ENCODE measurements at regions not wholly inside any gene's neighbourhood (a gene's known extent, or its start where the extent isn't known, plus 50 kb on each side); places are given as distances from the start of the nearest gene placed in this dataset.

DNA sequence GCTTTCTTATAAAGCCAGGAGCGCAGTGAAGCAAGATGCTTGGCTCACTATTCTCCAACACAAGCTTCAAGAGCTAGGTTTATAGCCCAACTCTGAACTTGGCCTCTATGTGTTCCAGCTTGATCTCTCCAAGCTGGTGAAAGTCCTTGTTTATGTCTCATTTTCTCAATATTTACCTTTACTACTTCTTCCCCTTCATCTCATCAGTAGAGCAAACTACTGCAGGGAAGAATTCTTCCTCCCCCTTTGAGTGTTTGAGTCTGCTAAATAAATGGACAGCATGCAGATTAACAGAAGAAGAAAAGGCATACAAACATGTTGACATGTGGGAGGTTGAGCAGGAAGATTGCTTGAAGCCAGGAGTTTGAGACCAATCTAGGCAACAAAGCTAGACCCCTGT is 460.7 kb downstream of the ZNF608 start:
- H3K27me3 ChIP-seq: no peaks in the 10 kb centered on the region
- DNase-seq (no peak), ATAC-seq (no peak)
- H3K36me3 ChIP-seq: no peaks in the 10 kb centered on the region
- no peak overlapping the region for H3K27ac ChIP-seq
- no peaks in the 10 kb centered on the region for H3K9me3 ChIP-seq
- in situ Hi-C loops (cut with MboI; ENCODE audit: low sequenced_read_pairs in 4 of 4) (no loop called here), intact Hi-C loops (cut with DNase I; ENCODE audit: low total_unique reads) (no loop called here)
- H3K4me3 ChIP-seq: no peak overlapping the region
- TF ChIP-seq, protein P1, sequence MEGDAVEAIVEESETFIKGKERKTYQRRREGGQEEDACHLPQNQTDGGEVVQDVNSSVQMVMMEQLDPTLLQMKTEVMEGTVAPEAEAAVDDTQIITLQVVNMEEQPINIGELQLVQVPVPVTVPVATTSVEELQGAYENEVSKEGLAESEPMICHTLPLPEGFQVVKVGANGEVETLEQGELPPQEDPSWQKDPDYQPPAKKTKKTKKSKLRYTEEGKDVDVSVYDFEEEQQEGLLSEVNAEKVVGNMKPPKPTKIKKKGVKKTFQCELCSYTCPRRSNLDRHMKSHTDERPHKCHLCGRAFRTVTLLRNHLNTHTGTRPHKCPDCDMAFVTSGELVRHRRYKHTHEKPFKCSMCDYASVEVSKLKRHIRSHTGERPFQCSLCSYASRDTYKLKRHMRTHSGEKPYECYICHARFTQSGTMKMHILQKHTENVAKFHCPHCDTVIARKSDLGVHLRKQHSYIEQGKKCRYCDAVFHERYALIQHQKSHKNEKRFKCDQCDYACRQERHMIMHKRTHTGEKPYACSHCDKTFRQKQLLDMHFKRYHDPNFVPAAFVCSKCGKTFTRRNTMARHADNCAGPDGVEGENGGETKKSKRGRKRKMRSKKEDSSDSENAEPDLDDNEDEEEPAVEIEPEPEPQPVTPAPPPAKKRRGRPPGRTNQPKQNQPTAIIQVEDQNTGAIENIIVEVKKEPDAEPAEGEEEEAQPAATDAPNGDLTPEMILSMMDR (IDR thresholded peaks at IDR 0.05 in 4 of 5, conservative IDR thresholded peaks at IDR 0.05 in 1 of 5): no peak
- TF ChIP-seq POLR2A (IDR thresholded peaks at IDR 0.05): no peak
- H3K4me1 ChIP-seq: peaks cover 0 to 11% of the 10 kb centered on the region in 2 donors

DNA sequence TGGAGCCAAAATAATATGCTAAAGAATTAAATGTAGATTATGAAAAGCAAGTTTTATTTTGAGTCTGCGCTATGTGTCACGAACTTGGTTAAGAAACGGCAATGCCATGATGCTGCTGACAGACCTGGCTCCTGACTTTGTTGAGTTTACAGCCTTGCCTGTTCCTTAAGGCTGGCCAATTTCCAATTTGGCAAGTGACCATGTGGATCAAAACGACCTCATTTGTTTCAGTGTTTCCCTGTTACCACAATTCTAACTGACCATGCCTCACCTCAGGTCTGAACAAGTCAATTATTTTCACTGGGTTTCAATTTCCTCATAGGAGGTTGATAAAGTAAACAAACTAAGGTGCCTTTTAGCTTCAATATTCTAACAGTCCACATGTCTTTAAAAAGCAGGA is 461.4 kb downstream of the ZNF608 start:
- H3K36me3 ChIP-seq: no peaks in the 10 kb centered on the region
- no peaks in the 10 kb centered on the region for H3K27me3 ChIP-seq
- intact Hi-C loops (cut with DNase I; ENCODE audit: low total_unique reads) (no loop called here), in situ Hi-C loops (cut with MboI; ENCODE audit: low sequenced_read_pairs in 4 of 4) (no loop called here)
- peaks cover 0 to 8% of the 10 kb centered on the region in 2 donors for H3K4me1 ChIP-seq
- no peak overlapping the region for H3K4me3 ChIP-seq
- ATAC-seq (no peak), DNase-seq (no peak)
- no peaks in the 10 kb centered on the region for H3K9me3 ChIP-seq
- no peak overlapping the region for H3K27ac ChIP-seq
- no peak for TF ChIP-seq POLR2A (IDR thresholded peaks at IDR 0.05)
- TF ChIP-seq, protein P1 (IDR thresholded peaks at IDR 0.05 in 4 of 5, conservative IDR thresholded peaks at IDR 0.05 in 1 of 5): no peak

DNA sequence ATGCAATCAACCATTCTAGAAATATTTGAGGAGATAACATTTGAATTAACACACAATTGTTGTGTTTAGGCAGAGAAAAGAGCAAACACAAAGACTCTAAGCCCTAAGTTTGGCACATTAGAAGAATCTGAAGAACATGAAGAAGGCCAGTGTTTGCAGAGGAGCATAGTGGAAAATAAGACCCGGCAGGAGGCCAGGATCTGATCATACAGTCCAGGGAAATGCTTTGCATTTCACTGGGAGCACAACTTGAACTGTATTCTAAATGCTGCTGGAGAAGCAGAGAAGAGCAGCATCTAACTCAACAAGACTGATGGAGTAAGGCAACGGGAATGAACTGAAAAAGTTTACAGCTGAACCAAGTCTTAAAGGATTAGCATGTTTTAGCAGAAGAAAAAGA is 463.4 kb downstream of the ZNF608 start:
- no peak for DNase-seq
- intact Hi-C loops (cut with DNase I; ENCODE audit: low total_unique reads): no loop called here
- H3K36me3 ChIP-seq: no peaks in the 10 kb centered on the region
- H3K4me3 ChIP-seq: no peak overlapping the region
- no peaks in the 10 kb centered on the region for H3K27me3 ChIP-seq
- no peaks in the 10 kb centered on the region for H3K9me3 ChIP-seq
- in situ Hi-C loops (cut with MboI; ENCODE audit: low sequenced_read_pairs in 4 of 4): no loop called here
- no peaks in the 10 kb centered on the region for H3K4me1 ChIP-seq
- no peak for TF ChIP-seq POLR2A (IDR thresholded peaks at IDR 0.05)
- TF ChIP-seq, protein P1 (IDR thresholded peaks at IDR 0.05 in 4 of 5, conservative IDR thresholded peaks at IDR 0.05 in 1 of 5): no peak
- no peak for ATAC-seq
- no peak overlapping the region for H3K27ac ChIP-seq

DNA sequence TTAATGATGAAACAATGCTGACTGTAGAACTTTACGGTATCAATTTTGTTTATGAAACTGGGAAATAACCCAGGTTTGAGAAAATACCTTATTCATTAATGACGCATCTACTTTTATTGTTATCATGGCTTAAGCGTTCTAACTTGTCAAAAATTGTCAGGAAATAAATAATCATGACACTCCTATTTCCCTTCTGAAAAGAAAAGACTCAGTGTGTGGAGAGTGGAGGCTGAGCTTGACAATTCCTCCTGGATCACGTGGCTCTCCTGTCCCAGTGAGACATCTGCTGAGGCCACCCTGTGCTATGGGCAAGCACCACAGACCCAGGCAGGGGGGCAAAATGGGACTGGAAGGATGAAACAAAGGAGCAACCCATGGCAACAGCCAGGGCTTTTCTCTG is 466.4 kb downstream of the ZNF608 start:
- TF ChIP-seq, protein P1 (IDR thresholded peaks at IDR 0.05 in 4 of 5, conservative IDR thresholded peaks at IDR 0.05 in 1 of 5): no peak
- TF ChIP-seq POLR2A (IDR thresholded peaks at IDR 0.05): no peak
- Histone ChIP-seq H3K36me3 (no peaks in the 10 kb centered on the region), H3K4me1 (no peaks in the 10 kb centered on the region), H3K27me3 (no peaks in the 10 kb centered on the region), H3K9me3 (no peaks in the 10 kb centered on the region), H3K27ac (no peak overlapping the region), H3K4me3 (no peak overlapping the region)
- intact Hi-C loops (cut with DNase I; ENCODE audit: low total_unique reads) (no loop called here), in situ Hi-C loops (cut with MboI; ENCODE audit: low sequenced_read_pairs in 4 of 4) (no loop called here)
- DNase-seq: no peak
- no peak for ATAC-seq

DNA sequence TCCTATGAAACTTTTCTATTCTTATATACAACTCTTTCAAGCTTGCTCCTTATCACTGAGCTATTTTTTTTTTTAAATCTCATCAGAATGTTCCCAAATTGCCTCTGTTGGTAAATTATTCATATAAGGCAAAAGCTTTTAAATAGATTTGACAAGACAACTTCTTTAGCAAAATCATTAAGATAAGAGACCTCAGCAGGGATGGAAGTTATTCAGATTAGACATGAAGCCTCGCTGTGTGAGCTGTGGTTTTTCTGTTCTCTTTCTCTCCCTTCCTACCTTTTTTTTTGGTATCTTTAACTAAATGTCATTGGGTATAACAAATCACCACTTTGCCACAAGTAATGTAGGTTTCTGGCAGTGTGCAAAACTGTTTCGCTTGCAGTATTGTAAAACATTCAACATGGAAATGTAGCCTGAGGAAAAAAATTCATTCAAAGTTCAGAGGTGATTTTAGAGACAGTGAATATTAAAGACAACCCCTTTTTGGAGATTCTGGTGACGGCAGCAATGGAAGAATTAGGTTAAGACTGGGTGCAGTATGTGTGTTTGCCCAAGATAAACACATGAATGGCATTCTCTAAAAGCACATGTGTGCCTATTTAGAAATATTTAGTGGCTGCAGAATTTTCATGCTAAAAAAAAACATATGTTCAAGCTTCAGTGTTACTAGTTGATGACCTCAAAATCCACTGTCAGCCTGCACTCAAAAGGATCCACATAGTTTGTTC is 467.1 kb downstream of the ZNF608 start:
- ATAC-seq (no peak), DNase-seq (no peak)
- no peaks in the 10 kb centered on the region for H3K4me1 ChIP-seq
- in situ Hi-C loops (cut with MboI; ENCODE audit: low sequenced_read_pairs in 4 of 4) (no loop called here), intact Hi-C loops (cut with DNase I; ENCODE audit: low total_unique reads) (no loop called here)
- TF ChIP-seq POLR2A (IDR thresholded peaks at IDR 0.05): no peak
- TF ChIP-seq, protein P1 (IDR thresholded peaks at IDR 0.05 in 4 of 5, conservative IDR thresholded peaks at IDR 0.05 in 1 of 5): no peak
- no peaks in the 10 kb centered on the region for H3K36me3 ChIP-seq
- H3K27ac ChIP-seq: no peak overlapping the region
- no peak overlapping the region for H3K4me3 ChIP-seq
- H3K27me3 ChIP-seq: no peaks in the 10 kb centered on the region
- H3K9me3 ChIP-seq: no peaks in the 10 kb centered on the region

Measured in gastrocnemius medialis (tissue), 4 donors.